ENCODE measurements at regions not wholly inside any gene's neighbourhood (a gene's known extent, or its start where the extent isn't known, plus 50 kb on each side); places are given as distances from the start of the nearest gene placed in this dataset.
A peak's percentile ranks its signal among the peaks of the same experiment; 100 is the strongest.

DNA sequence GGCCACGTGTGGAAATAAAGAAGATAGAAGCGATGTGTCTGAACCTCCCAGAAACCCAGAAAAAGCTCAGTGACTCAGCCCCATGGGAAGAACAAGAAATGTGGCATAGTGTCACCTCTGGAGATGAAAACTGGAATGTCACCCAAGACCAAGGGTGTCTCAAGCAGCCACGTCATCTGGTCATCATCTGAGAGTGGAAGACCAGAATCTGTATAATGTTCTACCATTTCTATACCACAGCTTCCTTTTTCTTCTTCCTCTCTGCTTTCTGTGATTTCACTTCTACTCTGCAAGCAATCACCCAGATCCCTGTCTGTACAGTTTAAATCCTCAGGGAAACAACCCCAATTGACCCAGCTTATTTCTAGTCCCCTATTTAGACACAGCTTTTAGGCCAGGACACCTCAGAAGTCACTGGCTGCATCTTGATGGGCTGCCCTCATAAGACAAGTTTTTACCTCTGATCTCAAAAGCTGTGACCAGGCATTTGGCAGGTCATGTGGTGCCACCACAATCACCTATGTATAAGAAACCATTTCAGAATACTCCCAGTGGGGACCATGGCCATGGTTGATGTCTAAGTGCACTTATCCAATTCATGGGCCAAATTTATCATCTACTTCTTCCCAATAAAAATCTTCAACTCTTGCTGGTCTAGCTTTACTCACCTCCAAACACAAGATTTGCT, 278.5 kb upstream of the UMPS start:
- DNase-seq, result no peak

DNA sequence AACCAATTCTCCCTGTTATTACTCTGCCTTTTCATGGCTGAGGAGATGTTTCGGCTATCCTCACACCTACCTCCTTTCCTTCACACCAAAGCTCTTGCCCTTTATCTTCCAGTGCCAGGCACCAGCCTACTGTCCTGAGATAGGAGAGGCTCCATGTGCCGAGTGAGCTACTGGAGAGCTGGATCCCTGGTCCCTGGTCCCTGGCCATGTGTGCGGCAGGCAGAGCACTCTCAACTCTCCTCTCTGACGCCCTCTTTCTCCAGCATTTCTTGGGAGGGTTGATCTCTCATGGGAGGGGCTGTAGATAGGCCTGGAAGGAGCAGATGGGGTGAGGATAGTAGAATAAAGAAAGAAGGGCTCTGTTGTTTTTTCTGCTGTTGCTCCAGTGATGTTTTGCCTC, 277.1 kb upstream of the UMPS start:
- DNase-seq, result no peak

DNA sequence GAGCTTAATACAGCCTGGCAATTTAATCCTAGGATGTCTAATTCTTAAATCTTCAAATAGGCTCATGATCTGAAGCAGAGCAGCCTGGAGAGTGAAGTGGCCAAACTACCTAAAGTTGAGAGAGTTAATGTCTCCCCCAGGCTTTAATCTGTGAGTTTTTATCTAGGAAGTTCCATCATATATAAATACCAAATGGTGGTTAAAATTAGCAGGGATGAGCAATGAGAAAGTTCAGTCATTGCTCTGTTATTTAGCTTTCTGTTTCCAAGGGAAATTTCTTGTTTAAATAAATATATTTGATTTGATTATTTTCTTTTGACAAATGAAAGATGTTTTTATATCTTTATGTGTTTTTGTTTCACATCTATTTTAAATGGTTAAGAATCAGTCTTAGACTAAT, 274.4 kb upstream of the UMPS start:
- DNase-seq, result no peak

DNA sequence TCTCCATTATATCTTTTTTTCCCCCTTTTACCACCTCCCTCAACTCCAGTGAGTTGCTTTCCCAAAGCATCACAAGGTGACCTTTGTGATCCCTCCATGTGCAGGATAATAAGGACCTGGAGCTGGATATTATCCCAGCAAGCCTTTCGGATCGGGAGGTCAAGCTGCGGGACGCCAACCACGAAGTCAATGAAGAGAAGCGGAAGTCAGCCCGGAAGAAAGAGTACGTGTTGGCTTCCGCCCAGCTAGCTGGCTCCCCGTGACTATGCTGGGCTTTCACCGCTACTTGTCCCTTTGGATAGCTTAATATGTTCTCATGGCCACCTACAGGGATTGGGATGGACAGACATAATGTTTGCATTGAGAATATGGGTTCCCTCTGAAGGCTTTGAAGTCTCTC, 273.7 kb upstream of the UMPS start:
- DNase-seq, result no peak

DNA sequence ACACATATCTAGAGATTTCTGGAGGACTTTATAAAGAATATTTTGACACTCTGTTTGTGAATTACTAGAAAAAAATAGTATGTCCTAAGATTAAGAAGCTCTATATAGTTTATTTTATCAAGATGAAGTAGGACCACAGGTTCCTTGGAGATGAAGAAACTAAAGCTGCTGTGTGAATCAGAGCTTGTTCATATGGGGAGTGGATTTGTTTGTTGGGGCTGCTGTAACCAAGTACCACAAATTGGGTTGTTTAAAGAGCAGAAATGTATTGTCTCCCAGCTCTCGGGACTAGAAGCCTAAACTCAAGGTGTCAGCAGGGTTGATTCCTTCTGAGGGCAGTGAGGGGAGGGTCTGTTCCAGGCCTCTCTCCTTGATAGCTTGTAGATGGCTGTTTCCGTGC, 270.6 kb upstream of the UMPS start:
- DNase-seq, result no peak

DNA sequence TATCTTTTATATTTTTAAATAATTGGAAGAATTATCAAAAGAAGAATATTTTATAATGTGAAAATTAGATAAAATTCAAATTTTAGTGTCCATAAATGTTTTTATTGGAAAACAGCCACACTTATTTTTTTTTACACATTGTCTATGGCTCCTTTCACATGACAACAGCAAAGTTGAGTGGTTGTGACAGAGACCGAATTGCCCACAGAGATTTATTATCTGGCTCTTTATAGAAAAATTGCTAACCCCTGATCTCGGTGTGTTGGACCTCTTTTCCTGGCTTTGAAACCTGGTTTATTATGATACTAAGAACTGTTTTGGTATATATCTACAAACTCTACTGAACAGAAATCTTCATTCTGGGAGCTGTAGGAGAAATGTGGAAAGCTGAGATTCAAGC, 269.1 kb upstream of the UMPS start:
- DNase-seq, result no peak

DNA sequence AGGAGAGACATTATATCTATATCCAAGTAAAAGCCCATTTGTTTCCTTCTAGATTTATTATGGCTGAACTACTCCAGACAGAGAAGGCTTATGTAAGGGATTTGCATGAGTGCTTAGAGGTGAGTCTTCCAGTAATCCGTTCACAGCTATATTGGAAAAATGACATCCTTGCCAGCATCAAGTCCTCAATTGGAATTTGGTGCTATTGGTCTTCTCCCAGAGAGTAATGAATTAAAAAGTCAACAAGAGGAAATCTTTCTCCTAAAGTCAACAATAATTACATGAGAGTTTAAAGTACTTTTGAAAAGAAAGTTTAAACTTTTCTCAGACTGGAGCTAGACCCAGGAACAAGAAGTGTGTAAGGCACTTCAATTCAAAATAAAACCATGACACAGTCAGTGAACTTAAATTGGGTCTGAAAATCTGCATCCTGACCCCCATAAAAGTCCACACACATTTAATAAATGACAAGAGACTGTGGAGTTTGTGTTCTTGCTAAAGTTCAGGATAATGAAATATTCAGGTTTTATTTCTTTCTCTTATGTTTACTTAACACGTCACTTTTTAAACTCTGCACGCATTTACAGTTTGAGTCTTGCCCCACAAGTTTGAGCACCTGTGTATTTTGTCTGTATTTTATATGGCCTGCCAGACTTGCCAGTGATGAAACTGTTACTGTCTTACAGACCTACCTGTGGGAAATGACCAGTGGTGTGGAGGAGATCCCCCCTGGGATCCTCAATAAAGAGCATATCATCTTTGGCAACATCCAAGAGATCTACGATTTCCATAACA, 268.2 kb upstream of the UMPS start:
- no peak for DNase-seq

DNA sequence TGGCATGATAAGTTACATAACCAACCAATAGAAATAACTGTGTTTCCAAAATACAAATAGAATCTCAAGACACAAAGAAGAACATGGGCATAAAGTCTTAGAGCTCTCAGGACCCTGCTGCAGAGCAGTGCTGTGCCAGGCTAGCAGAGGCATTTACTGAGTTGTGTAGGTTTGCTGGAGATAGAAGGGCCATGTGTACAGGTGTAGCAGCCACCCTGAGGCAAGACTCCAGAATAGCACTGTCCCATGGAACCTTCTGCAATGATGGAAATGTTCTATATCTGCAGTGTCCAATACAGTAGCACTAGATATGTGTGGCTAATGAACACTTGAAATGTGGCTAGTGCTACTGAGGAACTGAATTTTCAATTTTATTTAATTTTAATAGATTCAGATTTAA, 267.0 kb upstream of the UMPS start:
- no peak for DNase-seq

DNA sequence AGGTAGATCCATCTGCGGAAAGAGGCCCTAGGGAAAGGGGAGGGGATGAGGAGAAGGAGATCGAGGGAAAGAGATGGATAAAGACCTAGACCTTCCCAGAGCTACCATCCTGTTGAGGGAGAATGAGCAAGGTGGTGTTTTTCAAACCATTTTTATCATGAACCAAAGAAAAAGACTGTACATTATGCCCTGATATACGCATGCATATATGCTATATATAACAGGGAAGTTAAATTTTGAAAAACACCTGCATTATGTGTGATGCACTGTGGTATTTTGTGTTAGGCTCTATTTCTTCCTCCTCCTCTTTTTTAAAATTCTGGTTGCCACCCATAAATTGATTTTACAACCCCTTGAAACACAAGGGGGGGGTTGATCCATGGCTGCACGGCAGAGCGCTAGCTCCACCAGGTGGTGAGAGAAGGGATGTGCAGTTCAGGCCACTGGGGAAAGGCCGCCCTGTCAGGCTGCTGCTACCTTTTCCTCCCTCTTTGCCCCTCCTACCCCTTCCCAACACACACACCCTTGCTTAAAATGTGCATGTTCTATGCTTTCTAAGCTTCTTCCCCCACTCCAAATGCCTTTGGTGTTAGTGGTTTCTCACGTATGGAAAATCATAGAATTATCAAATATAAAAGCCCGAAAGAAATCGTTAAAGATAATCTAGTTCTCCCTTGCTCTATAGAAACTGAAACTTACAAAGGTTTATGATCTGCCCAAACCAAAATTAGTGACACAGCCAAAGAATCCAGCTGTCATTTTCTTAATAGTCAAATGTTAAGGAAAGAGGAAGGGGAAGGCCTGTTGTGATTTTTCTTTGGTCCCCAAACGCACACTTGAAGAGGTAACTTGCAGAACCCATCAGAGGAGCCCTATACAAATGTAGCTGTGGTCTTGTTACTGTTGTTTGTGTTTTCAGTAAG, 262.0 kb upstream of the UMPS start:
- peak; percentile 52 for DNase-seq

DNA sequence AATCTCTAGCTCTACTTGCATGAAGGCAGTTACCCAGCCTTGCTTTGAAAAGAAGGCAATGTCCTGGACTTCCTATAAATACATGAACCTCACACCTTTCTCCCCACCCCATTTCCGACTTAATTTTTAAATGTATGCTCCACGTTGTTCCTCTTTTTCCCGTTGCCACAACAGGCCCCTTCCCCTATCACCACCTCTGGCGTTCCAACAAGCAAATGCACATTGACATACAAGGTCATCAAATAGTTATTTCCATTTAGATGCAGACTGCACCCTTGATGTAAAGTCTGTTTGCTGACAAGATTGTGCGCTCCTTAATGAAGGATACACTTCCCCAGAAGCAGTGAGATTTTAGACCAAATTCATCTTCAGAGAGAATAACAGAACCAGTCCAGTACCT, 260.7 kb upstream of the UMPS start:
- DNase-seq, result no peak

DNA sequence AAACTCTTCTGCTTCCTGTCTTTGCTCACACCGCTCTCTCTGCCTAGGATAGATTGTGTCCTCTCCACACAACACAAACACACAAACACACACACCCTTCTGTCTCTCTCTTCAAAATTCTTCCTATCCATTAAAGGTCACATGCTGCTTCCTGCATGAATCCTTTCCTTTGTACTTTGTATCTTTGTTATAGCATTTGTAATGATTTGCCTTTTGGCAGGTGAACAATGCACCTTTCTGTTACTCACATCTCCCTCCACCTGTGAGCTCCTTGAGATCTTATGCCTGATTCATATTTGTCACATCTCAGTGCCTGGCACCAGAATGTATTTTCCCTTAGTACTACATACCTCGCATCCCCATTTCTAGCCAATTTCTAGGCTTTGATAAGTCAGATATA, 251.4 kb upstream of the UMPS start:
- no peak for DNase-seq

DNA sequence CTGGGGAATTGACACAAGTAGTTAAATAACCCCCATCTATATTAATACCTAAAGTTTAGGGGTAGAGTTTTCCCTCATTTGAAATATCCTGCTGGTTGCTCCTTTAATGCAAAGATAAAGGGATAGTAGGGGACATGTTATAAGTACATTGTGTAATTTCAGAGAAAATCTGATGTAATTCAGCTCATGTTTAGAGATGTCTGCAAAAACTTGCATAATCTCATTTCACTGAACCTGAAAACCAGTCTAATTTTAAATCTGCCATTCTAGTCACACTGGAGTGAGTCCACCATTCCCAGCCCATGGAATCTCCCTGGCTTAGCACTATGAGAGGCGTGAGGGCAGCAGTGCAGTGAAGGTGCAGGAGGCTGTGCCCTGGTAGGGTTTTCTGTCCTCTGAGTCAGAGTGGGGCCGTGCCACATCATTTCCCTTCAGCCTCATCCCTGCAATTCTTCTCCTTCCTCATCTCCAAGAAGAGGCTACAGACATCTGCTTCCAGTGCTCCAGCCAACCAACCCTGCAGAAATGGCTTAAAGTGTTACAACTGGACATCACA, 246.3 kb upstream of the UMPS start:
- DNase-seq, result no peak

DNA sequence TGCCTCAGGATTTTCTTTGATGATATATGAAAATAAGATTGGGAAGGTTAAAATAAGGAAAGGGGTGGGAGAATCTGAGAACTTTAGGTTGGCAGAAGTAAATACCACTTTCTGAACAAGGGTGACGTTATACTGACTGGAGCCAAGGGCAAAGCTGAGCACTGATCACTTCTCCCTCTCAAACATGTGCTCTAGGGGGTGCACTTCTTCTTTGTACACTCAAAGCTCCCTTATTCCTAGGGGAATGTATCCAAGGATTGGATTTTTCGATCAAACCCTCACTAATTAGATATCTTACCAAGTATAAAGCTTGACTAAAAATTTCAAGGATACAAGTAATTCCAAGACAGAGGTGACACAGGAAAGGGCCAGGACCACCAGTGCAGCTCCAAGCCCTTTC, 243.9 kb upstream of the UMPS start:
- no peak for DNase-seq

DNA sequence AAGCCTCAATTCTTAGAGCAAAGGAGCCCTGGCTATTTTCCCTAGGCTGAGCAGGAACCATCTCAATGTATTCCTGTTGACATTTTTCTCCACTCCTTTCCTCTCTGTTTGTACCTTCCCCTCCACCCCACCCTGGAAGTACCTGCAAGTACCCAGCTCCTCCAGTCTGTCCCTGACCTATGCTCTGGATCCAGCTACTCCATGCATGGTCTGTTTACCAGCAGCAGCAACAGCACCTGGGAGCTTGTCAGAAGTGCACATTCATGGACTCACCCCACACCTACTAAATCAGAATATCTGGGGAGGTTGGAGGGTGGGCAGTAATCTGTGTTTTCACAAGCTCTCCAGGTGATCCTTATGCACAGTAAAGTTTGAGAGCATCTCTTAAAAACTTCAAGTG, 240.7 kb upstream of the UMPS start:
- no peak for DNase-seq

DNA sequence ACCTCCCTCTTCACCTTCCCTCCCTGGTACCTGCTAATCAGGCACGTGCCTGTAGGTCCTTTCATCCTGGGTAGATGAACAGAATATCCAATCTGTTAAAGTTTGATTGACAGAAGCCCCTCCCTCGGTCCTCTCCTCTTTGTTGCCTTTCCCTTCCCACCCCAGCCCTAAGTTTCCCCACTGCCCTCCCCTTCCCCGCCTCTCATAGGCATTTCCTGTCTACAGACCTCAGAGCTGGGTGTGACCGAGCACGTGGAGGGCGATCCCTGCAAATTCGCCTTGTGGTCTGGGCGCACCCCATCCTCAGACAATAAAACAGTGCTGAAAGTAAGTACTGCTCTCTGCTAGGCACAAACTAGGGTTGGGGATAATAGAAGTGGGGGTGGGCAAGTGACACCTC, 239.2 kb upstream of the UMPS start:
- no peak for DNase-seq

DNA sequence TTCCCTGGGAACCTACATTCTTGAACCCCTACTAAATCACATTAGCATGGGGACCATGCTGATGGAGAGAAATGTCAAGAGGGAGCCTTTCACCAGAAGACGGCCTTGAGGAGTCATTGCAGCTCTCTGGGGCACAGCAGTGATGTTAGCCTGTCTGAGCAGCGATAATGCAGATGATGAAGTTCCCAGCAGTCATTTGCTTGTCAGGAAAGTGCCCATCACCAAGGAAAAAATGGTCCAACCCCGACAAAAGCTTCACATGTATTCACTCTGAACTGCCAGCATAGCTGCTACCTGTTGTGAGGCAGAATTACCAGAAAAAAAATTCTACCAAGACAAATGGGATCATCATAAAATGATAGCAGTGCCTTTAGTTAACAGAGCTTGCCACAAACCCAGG, 238.4 kb upstream of the UMPS start:
- DNase-seq, result no peak

DNA sequence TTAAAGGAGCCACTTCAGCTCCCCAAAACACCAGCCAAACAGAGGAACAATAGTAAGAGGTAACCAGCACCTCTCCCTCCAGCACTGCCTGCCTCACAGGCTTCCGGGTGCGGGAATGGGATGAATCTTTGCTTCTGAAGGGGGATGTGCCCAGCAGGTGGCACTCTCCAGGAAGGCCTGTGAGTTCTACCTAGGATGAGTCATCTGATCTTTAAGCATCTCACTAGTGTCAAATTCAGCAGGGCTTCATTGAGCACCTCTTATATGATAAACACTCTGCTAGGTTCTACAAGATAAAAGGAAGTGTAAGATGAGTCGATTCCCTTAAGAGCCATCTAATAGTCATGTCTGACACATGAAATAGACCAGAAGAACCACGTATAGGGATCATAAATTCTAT, 237.4 kb upstream of the UMPS start:
- DNase-seq, result no peak

DNA sequence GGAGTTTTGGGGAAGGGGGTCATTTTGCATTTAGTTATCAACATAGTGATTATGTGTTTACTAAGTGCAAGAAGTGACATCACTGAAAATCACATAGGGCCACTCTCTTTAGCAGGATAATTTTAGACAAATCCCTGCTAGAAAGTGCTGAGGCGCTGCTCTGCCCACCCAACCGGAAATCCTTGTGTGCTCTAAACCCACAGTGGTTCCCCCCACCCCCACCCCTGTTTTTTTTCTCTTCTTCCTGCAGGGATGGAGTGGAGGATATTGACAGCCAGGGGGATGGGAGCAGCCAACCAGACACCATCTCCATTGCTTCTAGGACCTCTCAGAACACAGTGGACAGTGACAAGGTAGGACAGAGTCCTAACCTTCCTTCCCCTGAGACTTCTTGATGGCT, 234.2 kb upstream of the UMPS start:
- no peak for DNase-seq

DNA sequence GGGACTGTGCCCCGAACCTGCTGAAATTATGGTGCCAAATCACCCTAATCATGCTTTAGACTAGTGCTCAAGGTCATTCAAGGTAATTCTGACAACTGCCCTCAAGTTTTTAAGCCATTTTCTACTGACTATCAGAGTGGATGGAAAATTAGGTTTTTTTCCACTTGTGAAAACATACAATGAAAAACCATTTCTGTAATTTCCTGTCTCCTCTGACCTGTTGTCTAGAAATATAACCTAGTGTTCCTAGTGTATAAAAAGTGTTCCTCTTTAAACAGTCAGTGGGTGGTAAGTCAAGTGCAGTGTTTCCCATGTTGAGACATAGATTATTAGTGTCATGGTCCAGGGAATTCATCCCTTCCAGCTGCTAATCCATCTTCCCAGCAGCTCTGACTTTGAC, 232.8 kb upstream of the UMPS start:
- DNase-seq, result no peak

DNA sequence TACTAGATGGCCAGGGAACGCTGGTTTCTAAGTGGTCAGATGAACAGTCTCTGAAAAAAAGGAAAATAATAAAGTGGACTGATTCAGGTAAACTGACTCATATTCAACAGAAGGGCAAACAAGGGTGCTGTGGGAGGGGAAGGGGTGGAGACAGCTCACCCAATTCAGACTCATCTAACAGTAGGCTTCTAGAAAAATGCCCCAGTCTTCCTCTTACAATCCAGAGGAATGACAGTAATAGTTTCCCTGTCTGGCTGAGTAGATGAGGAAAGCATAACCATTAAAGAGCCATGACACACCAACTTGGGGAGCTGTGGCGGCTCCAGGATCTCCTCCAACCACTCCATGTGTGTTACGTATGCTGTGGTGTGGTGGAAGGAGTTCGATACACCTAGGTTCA, 231.4 kb upstream of the UMPS start:
- no peak for DNase-seq

DNA sequence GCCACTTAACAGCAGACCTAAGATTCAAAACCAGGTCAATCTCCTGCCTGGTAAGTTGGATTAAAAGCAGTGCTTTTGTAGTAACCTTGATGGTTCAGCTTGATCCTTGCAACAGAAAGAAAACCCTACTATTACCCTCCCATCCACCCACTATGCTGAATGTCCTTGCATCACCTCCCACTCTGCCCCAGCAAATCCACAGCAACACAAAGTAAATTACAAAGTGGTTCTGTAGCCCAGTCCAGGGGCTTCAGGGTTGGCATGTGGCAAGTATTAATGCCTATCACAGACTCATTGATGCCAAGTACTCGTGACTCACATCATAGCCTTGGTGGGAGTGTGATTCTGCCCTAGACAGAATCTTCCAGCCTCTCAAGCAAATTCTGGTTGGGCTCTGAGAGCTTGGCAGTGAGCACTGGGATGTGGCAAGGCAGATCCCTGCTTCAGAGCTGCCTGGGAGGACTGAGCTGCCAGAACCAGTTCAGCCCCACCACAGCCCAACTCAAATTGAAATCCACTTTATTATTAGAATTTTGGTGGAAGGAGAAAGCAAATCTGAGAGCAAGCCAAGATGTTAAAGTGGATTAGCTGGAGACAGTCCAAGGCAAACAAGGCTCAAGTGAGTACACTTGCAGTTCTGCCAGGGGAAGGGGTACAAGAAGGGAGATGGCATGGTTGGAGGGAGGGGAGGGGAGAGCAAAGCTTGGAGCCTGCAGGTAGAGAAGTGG, 225.8 kb upstream of the UMPS start:
- no peak for DNase-seq

DNA sequence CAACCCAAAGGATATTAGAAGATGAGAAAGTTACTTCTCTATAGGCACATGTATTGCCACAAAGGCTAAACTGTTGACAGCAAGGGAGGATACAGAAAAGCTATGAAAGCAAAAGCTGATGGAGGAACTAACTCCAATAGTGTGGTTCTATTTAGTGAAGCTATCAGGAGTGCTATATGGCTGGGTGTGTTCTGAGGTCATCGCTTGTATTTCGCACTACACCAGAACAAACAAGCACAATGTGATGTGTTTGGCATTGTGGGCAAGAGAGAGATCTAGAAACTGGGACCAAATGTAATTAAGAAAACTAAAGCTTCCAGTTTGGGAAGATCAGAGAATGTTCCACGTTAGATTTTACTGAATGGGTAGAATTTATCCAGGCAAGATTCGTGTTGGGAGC, 220.4 kb upstream of the UMPS start:
- DNase-seq, result no peak

DNA sequence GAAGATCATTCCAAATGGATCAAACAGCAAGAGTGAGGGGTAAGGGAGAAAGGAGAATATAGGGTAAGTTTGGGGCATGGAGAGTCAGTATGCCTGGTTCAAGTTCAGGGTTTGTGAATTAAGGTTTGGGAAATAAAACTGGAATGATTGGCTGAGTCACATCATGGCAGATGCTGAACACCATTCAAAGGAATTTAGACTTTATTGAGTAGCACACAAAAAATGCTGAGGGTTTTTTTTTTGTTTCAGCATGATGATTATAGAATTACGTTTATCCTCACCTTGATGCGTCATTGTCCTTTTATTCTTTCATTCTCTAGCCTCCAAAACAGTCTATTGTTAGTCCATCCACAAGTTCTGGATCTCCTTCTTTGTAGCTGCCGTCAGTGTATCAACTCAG, 220.0 kb upstream of the UMPS start:
- DNase-seq, result no peak

Measured in stimulated activated CD8-positive, alpha-beta memory T cell treated with anti-CD3 and anti-CD28 coated beads, Interleukin-4, amount 100 ng/mL, for 48 hours (primary cell).